Transverse colon (tissue), 4 donors: ENCODE measurements at regions not wholly inside any gene's neighbourhood (a gene's known extent, or its start where the extent isn't known, plus 50 kb on each side); places are given as distances from the start of the nearest gene placed in this dataset.

ENCODE experiments used
- EP300 ChIP-seq: sonication (generic); formaldehyde crosslinking; IDR thresholded peaks from one replicate; pipeline ENCODE4 v1.6.1; 2017; ENCODE audit warnings: antibody characterized with exemption, low read depth
- POLR2A ChIP-seq: fragments of 450-650 bp; IDR thresholded peaks from one replicate; pipeline ENCODE4 v1.6.1; 2016; ENCODE audit warnings: antibody characterized with exemption, mild to moderate bottlenecking, moderate library complexity
- POLR2AphosphoS5 ChIP-seq, 3 donors: sonication (generic); formaldehyde crosslinking; IDR thresholded peaks; one replicate each; pipeline ENCODE4 v1.6.1; 2016; ENCODE audit warnings: antibody characterized with exemption in 3 of 3
- TF ChIP-seq, protein P1 (sequence below), 5 experiments: fragments of 200-600 bp in 3 of 5; fragments of 450-650 bp in 2 of 5; sonication (generic) in 3 of 5; IDR thresholded peaks; 1 replicate in 2 of 5; 2 replicates in 3 of 5; pipeline ENCODE4 v1.5.1; 2016 to 2017; ENCODE audit warnings: antibody characterized with exemption in 5 of 5, inconsistent platforms in 3 of 5, mild to moderate bottlenecking in 2 of 5, moderate library complexity in 1 of 5

DNA sequence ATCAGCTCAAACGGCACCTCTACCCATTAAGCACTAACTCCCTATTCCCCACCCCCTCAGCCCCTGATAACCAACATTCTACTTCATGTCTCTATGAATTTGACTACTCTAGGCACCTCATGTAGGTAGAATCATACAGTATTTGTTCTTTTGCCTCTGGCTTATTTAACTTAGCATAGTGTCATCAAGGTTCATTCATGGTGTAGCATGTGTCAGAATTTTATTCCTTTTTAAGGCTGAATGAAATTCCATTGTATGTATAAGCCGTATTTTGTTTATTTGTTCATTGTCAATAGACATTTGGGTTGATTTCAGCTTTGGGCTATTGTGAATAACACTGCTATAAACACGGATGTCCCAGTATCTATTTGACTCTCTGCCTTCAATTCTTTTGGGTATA, 794.9 kb upstream of the SOX9 start:
- TF ChIP-seq POLR2A: no peak
- TF ChIP-seq, protein P1, sequence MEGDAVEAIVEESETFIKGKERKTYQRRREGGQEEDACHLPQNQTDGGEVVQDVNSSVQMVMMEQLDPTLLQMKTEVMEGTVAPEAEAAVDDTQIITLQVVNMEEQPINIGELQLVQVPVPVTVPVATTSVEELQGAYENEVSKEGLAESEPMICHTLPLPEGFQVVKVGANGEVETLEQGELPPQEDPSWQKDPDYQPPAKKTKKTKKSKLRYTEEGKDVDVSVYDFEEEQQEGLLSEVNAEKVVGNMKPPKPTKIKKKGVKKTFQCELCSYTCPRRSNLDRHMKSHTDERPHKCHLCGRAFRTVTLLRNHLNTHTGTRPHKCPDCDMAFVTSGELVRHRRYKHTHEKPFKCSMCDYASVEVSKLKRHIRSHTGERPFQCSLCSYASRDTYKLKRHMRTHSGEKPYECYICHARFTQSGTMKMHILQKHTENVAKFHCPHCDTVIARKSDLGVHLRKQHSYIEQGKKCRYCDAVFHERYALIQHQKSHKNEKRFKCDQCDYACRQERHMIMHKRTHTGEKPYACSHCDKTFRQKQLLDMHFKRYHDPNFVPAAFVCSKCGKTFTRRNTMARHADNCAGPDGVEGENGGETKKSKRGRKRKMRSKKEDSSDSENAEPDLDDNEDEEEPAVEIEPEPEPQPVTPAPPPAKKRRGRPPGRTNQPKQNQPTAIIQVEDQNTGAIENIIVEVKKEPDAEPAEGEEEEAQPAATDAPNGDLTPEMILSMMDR (IDR thresholded peaks at IDR 0.05): no peak
- TF ChIP-seq POLR2AphosphoS5 (IDR thresholded peaks at IDR 0.05): no peak
- TF ChIP-seq EP300: no peak
